ENCODE measurements at regions not wholly inside any gene's neighbourhood (a gene's known extent, or its start where the extent isn't known, plus 50 kb on each side); places are given as distances from the start of the nearest gene placed in this dataset.

GRCh38 chr10:89891006-89891535, 189.7 kb downstream of the KIF20B start (continued):
- TF ChIP-seq RERE (CRISPR knock-in tag; IDR thresholded peaks at IDR 0.05; ENCODE audit: low read depth): no peak
- TF ChIP-seq, protein P1, sequence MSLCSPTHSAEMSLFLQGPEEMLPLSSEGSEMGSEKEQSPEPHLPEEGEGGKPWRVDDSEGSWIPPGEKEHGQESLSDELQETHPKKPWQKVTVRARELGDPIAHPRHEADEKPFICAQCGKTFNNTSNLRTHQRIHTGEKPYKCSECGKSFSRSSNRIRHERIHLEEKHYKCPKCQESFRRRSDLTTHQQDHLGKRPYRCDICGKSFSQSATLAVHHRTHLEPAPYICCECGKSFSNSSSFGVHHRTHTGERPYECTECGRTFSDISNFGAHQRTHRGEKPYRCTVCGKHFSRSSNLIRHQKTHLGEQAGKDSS (CRISPR knock-in tag; IDR thresholded peaks at IDR 0.05; ENCODE audit: borderline replicate concordance, low read depth): no peak

- Histone ChIP-seq H2AFZ (ENCODE audit: low read length) (no peak overlapping the region), H3K36me3 (replicated peaks in 1 of 2; ENCODE audit: control insufficient read depth in 1 of 2, insufficient read depth in 2 of 2, low read length in 2 of 2) (no peaks in the 10 kb centered on the region), H4K20me1 (ENCODE audit: insufficient read depth, low read length) (no peaks in the 10 kb centered on the region), H3K4me2 (ENCODE audit: low read depth, low read length) (no peak overlapping the region), H3K79me2 (ENCODE audit: insufficient read depth, low read length) (no peaks in the 10 kb centered on the region), H3K4me1 (ENCODE audit: insufficient read depth, low read length) (0 out of 2 replicates have a peak, but pooled peaks cover 6% of the 10 kb centered on the region), H3K9me3 (ENCODE audit: low read length) (no peaks in the 10 kb centered on the region), H3K27me3 (ENCODE audit: control insufficient read depth in 1 of 2, insufficient read depth in 2 of 2, low read length in 2 of 2) (no peaks in the 10 kb centered on the region), H3K27ac (ENCODE audit: extremely low read length, insufficient read depth, low read length) (no peak overlapping the region), H3K9ac (ENCODE audit: insufficient read depth, low read depth, low read length) (no peak overlapping the region), H3K4me3 (replicated peaks in 1 of 3; ENCODE audit: insufficient read depth in 1 of 3, low read depth in 2 of 3, low read length in 3 of 3) (no peak overlapping the region)
- no TSS peak for BruUV-seq (replicated peaks)
- CTCF ChIA-PET (ENCODE audit: low intra/inter-chr PET ratio, low total read pairs): no interaction called here
- no peak for DNase-seq (ENCODE audit: low spot score)
- WGBS (ENCODE audit: low lambda C conversion rate): 69% methylated on average over 1 of the region's 1 CpG
- intact Hi-C loops (cut with micrococcal nuclease; ENCODE audit: unreplicated experiment): no loop called here
- in situ Hi-C loops (cut with HindIII; ENCODE audit: extremely low pct_ligation_motif_present, low pct_unique_long_range_greater_than_20kb): no loop called here
- no peak for TF ChIP-seq ZBTB1 (CRISPR knock-in tag; IDR thresholded peaks at IDR 0.05; ENCODE audit: borderline replicate concordance)
- TF ChIP-seq NR2C2 (CRISPR knock-in tag; IDR thresholded peaks at IDR 0.05; ENCODE audit: borderline replicate concordance): no peak
- TF ChIP-seq NR3C1 (CRISPR knock-in tag; IDR thresholded peaks at IDR 0.05): no peak
- no peak for TF ChIP-seq AGO1 (IDR thresholded peaks at IDR 0.05; ENCODE audit: low read depth, low read length, poor library complexity, severe bottlenecking)
- TF ChIP-seq, protein P2, sequence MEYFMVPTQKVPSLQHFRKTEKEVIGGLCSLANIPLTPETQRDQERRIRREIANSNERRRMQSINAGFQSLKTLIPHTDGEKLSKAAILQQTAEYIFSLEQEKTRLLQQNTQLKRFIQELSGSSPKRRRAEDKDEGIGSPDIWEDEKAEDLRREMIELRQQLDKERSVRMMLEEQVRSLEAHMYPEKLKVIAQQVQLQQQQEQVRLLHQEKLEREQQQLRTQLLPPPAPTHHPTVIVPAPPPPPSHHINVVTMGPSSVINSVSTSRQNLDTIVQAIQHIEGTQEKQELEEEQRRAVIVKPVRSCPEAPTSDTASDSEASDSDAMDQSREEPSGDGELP (IDR thresholded peaks at IDR 0.05; ENCODE audit: borderline replicate concordance, low read depth): no peak
- ATAC-seq: no peak
- POLR2A ChIA-PET: no interaction called here
- FAIRE-seq: no peak
Observed at GRCh38 chr10:89894051-89894450, 192.7 kb downstream of the KIF20B start.

All from HepG2 (cell line).